Upper lobe of left lung (tissue), 6 donors: ENCODE measurements at regions not wholly inside any gene's neighbourhood (a gene's known extent, or its start where the extent isn't known, plus 50 kb on each side); places are given as distances from the start of the nearest gene placed in this dataset.
"Not testable (repeated sequence)": the region's sequence is repeated elsewhere in the genome, so short reads cannot be mapped to it uniquely, and the experiment has no call there.

Experiments used
- ATAC-seq, 2 donors: fragments of 200-7000 bp; cut with Tn5 transposase; one replicate each; pipeline ENCODE4 v1.9.1; 2022; ENCODE audit warnings: mild to moderate bottlenecking in 2 of 2, moderate library complexity in 2 of 2; ENCODE audit not compliant: low FRiP score in 2 of 2
- DNase-seq, 2 donors: peaks; one replicate each; pipeline ENCODE4 v3.0.0-alpha.2; 2019 to 2020
- H3K27ac ChIP-seq, 4 donors: fragments of 200-600 bp; sonication (generic); one replicate each; pipeline ENCODE4 v1.5.1; 2016 to 2019
- H3K27me3 ChIP-seq, 4 donors: fragments of 200-600 bp; sonication (generic); one replicate each; pipeline ENCODE4 v1.5.1; 2017 to 2019
- H3K36me3 ChIP-seq, 4 donors: fragments of 200-600 bp; sonication (generic); one replicate each; pipeline ENCODE4 v1.5.1; 2016 to 2019
- H3K4me1 ChIP-seq, 4 donors: fragments of 200-600 bp; sonication (generic); one replicate each; pipeline ENCODE4 v1.5.1; 2018 to 2019
- H3K4me3 ChIP-seq, 4 donors: fragments of 200-600 bp; sonication (generic); one replicate each; pipeline ENCODE4 v1.5.1; 2017 to 2019; ENCODE audit warnings: mild to moderate bottlenecking in 2 of 4, moderate library complexity in 1 of 4
- H3K9me3 ChIP-seq, 4 donors: fragments of 200-600 bp; sonication (generic); one replicate each; pipeline ENCODE4 v1.5.1; 2018 to 2019
- CTCF ChIP-seq, 6 experiments: fragments of 450-650 bp in 4 of 6; fragments of 200-600 bp in 2 of 6; sonication (generic) in 2 of 6; IDR thresholded peaks; one replicate each; pipeline ENCODE4 v1.5.1; 2016 to 2019; ENCODE audit warnings: antibody characterized with exemption in 6 of 6
- EP300 ChIP-seq, 4 donors: sonication (generic); formaldehyde crosslinking; IDR thresholded peaks; one replicate each; pipeline ENCODE4 v1.5.1; 2017; ENCODE audit warnings: antibody characterized with exemption in 4 of 4, control low read depth in 2 of 4
- POLR2A ChIP-seq, 4 donors: fragments of 450-650 bp; IDR thresholded peaks; one replicate each; pipeline ENCODE4 v1.5.1; 2016 to 2017; ENCODE audit warnings: antibody characterized with exemption in 4 of 4, mild to moderate bottlenecking in 2 of 4
- POLR2AphosphoS5 ChIP-seq, 2 donors: sonication (generic); formaldehyde crosslinking; IDR thresholded peaks; one replicate each; pipeline ENCODE4 v1.5.1; 2017; ENCODE audit warnings: antibody characterized with exemption in 2 of 2
- WGBS, 2 donors: methylation state at CpG; one replicate each; pipeline ENCODE4 v1.1.5; 2017 to 2018; 5-methylcytosine and 5-hydroxymethylcytosine counted together
- donor health status: DM: no; HTN: no; CAD: no; lungs with moderate emphysema.
- donor health status: DM: no; HTN: yes; CAD: no; lungs with severe emphysema.

- WGBS, 2 donors: 55 to 70% methylated on average over 6 of the region's 6 CpGs
- H3K4me3 ChIP-seq: no peak overlapping the region
- DNase-seq (no peak), ATAC-seq (peak in 1 of 2 donors; percentile 86)
- H3K27me3 ChIP-seq: no peaks in the 10 kb centered on the region
- peaks cover 0 to 4% (median 0%) of the 10 kb centered on the region in 4 donors for H3K4me1 ChIP-seq
- TF ChIP-seq POLR2A (IDR thresholded peaks at IDR 0.05) (no peak), CTCF (IDR thresholded peaks at IDR 0.05) (no peak), POLR2AphosphoS5 (IDR thresholded peaks at IDR 0.05) (no peak), EP300 (IDR thresholded peaks at IDR 0.05) (no peak)
- no peak overlapping the region for H3K27ac ChIP-seq
- H3K9me3 ChIP-seq: no peaks in the 10 kb centered on the region
- H3K36me3 ChIP-seq: no peaks in the 10 kb centered on the region
These were observed 128.7 kb downstream of the TMX1 start for GRCh38 chr14:51368721-51369163.

DNA sequence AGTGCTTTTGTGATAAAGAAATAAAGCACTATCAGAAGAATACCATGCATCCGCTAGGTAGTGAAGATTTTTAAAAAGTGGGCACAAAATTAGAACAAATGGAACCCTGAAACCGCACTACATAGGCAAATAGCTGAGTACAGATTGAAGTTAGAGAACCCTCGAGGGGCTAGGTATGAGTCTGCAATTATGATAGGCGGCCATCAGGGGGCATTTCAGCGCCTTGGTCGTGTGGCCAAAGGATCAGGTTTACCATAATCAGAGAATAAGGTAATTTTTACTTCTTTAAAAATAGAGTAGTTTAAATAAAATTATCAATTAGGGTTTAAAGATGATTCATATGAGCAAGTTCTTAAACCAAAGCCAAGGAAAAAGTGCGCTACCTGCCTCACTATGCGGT, 129.8 kb downstream of the TMX1 start:
- no peaks in the 10 kb centered on the region for H3K9me3 ChIP-seq
- TF ChIP-seq EP300 (IDR thresholded peaks at IDR 0.05) (no peak), POLR2AphosphoS5 (IDR thresholded peaks at IDR 0.05) (no peak), CTCF (IDR thresholded peaks at IDR 0.05) (peak in 2 of 6 experiments; percentile 5 to 14), POLR2A (IDR thresholded peaks at IDR 0.05) (no peak)
- peaks cover 0 to 4% (median 0%) of the 10 kb centered on the region in 4 donors for H3K4me1 ChIP-seq
- 81% methylated on average over 8 of the region's 8 CpGs for WGBS, 2 donors
- no peaks in the 10 kb centered on the region for H3K36me3 ChIP-seq
- ATAC-seq: no peak
- no peak overlapping the region for H3K27ac ChIP-seq
- H3K4me3 ChIP-seq: no peak overlapping the region
- no peak for DNase-seq
- no peaks in the 10 kb centered on the region for H3K27me3 ChIP-seq

DNA sequence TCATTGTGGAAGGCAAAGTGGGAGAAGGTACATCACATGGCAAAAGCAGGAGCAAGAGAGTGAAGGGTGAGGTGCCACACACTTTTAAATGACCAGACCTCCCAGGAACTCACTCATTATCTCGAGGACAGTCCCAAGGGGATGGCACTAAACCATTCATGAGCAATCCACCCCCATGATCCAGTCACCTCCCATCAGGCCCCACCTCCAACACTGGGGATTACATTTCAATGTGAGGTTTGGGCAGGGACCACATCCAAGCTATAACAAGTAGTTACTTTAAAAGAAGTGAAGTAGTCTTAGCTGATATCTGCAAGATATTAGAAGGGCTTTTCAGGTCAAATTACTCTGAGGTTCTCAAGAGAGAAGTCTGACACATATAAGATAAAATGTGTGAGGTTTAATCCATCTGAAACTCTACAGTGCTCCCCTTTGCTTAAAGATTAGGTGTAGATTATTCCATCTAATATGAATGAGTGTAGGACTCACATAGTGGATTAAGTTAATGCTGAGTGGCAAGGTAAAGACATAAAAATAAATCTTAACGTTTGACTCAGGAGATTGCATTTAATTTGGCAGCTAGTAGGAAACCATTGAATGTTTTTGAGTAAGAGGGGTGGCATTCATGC, 130.8 kb downstream of the TMX1 start:
- Histone ChIP-seq H3K9me3 (no peaks in the 10 kb centered on the region), H3K27ac (no peak overlapping the region), H3K27me3 (no peaks in the 10 kb centered on the region), H3K4me3 (no peak overlapping the region), H3K4me1 (peaks cover 0 to 4% (median 0%) of the 10 kb centered on the region in 4 donors), H3K36me3 (no peaks in the 10 kb centered on the region)
- ATAC-seq (no peak), DNase-seq (no peak)
- 56 to 69% methylated on average over 2 of the region's 2 CpGs for WGBS, 2 donors
- TF ChIP-seq POLR2A (IDR thresholded peaks at IDR 0.05) (no peak), EP300 (IDR thresholded peaks at IDR 0.05) (no peak), CTCF (IDR thresholded peaks at IDR 0.05) (no peak), POLR2AphosphoS5 (IDR thresholded peaks at IDR 0.05) (no peak)

- not testable (repeated sequence) for H3K4me1 ChIP-seq, H3K36me3 ChIP-seq, H3K27ac ChIP-seq, ATAC-seq, H3K9me3 ChIP-seq, H3K4me3 ChIP-seq, H3K27me3 ChIP-seq, DNase-seq
- 91 to 95% methylated on average over 2 of the region's 2 CpGs for WGBS, 2 donors
These were observed 137.1 kb downstream of the TMX1 start for GRCh38 chr14:51377186-51377585.

DNA sequence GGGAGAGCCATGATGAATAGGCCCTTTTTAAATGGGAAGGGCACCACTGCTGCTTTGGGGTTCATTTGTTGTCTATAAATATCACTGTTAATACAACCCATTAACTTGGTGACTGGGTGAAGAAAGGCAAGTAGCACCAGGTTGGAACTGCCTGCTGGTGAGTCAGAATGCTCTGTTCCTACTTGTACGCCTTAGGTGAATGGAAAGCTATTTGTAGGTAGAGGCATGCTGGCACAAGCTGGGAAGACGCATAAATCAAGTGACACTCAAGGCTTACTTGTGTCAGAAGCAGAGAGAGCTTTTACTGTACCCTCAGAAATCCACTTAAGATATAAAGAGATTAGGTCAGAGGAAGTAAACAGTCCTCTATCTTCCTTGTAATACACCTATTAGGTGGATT, 142.5 kb downstream of the TMX1 start:
- ATAC-seq (peak in 1 of 2 donors; percentile 73), DNase-seq (peak in 1 of 2 donors; percentile 33)
- Histone ChIP-seq H3K9me3 (no peaks in the 10 kb centered on the region), H3K27ac (no peak overlapping the region), H3K27me3 (no peaks in the 10 kb centered on the region), H3K4me1 (peaks cover 3 to 10% (median 6%) of the 10 kb centered on the region in 4 donors), H3K4me3 (no peak overlapping the region), H3K36me3 (no peaks in the 10 kb centered on the region)
- TF ChIP-seq EP300 (IDR thresholded peaks at IDR 0.05) (no peak), POLR2A (IDR thresholded peaks at IDR 0.05) (no peak), CTCF (IDR thresholded peaks at IDR 0.05) (no peak), POLR2AphosphoS5 (IDR thresholded peaks at IDR 0.05) (no peak)
- 74 to 75% methylated on average over 2 of the region's 2 CpGs for WGBS, 2 donors
